CD4-positive, CD25-positive, alpha-beta regulatory T cell (primary cell): ENCODE measurements at regions not wholly inside any gene's neighbourhood (a gene's known extent, or its start where the extent isn't known, plus 50 kb on each side); places are given as distances from the start of the nearest gene placed in this dataset.
"Not testable (repeated sequence)": the region's sequence is repeated elsewhere in the genome, so short reads cannot be mapped to it uniquely, and the experiment has no call there.

ENCODE experiments used
- ATAC-seq, 2 donors: fragments of 150-1000 bp; cut with Tn5 transposase; one replicate each; pipeline ENCODE4 v1.10.0; 2021; ENCODE audit warnings: low read depth in 2 of 2, moderate number of reproducible peaks in 2 of 2, moderate library complexity in 1 of 2
- DNase-seq, 3 donors: peaks; one replicate each; pipeline versions ENCODE4 v3.0.0 to v3.0.0-alpha.2; 2012 to 2022; ENCODE audit warnings: mixed read lengths in 1 of 3
- H3K27ac ChIP-seq: one replicate; pipeline ENCODE4 v1.7.0; 2013; ENCODE audit warnings: mild to moderate bottlenecking, low read length; ENCODE audit not compliant: insufficient read depth, poor library complexity, severe bottlenecking
- H3K27me3 ChIP-seq: one replicate; pipeline ENCODE4 v1.7.0; 2013; ENCODE audit warnings: low read length; ENCODE audit not compliant: control insufficient read depth, insufficient read depth
- H3K36me3 ChIP-seq: one replicate; pipeline ENCODE4 v1.7.0; 2013; ENCODE audit warnings: mild to moderate bottlenecking, low read length, moderate library complexity; ENCODE audit not compliant: control insufficient read depth, insufficient read depth
- H3K4me1 ChIP-seq: 2 replicates; pipeline ENCODE4 v1.7.0; 2013; ENCODE audit warnings: mild to moderate bottlenecking, low read length; ENCODE audit not compliant: insufficient read depth, control insufficient read depth, poor library complexity, severe bottlenecking
- H3K4me3 ChIP-seq: one replicate; pipeline ENCODE4 v1.7.0; 2013; ENCODE audit warnings: low read depth, mild to moderate bottlenecking, low read length, moderate library complexity
- H3K9me3 ChIP-seq, 2 experiments: 1 replicate in 1 of 2; 2 replicates in 1 of 2; pipeline ENCODE4 v1.7.0; 2013; ENCODE audit warnings: low read length in 2 of 2, mild to moderate bottlenecking in 1 of 2, moderate library complexity in 1 of 2; ENCODE audit not compliant: control insufficient read depth in 2 of 2
- H3K27ac Mint-ChIP-seq, 3 donors: one replicate each; pipeline ENCODE4 v1.8.0; 2020 to 2022; ENCODE audit warnings: mild to moderate bottlenecking in 3 of 3, mixed read lengths in 3 of 3, moderate library complexity in 2 of 3
- H3K27me3 Mint-ChIP-seq: one replicate; pipeline ENCODE4 v1.8.0; 2022; ENCODE audit warnings: mild to moderate bottlenecking, mixed read lengths
- H3K36me3 Mint-ChIP-seq: one replicate; pipeline ENCODE4 v1.8.0; 2020; ENCODE audit warnings: mixed read lengths
- H3K4me1 Mint-ChIP-seq, 4 donors: one replicate each; pipeline ENCODE4 v1.8.0; 2020 to 2022; ENCODE audit warnings: mixed read lengths in 4 of 4, mild to moderate bottlenecking in 1 of 4
- H3K4me3 Mint-ChIP-seq, 4 donors: one replicate each; pipeline ENCODE4 v1.8.0; 2020 to 2022; ENCODE audit warnings: mild to moderate bottlenecking in 4 of 4, mixed read lengths in 4 of 4, moderate library complexity in 3 of 4
- H3K9me3 Mint-ChIP-seq, 7 donors: one replicate each; pipeline ENCODE4 v1.8.0; 2020 to 2022; ENCODE audit warnings: mixed read lengths in 7 of 7, mild to moderate bottlenecking in 3 of 7, moderate library complexity in 2 of 7

- Histone ChIP-seq H3K4me3 (no peak overlapping the region), H3K27ac (no peak overlapping the region), H3K36me3 (no peaks in the 10 kb centered on the region), H3K9me3 (no peaks in the 10 kb centered on the region), H3K4me1 (no peaks in the 10 kb centered on the region), H3K27me3 (no peaks in the 10 kb centered on the region)
- no peaks in the 10 kb centered on the region for H3K36me3 Mint-ChIP-seq
- no peak overlapping the region for H3K27ac Mint-ChIP-seq
- DNase-seq (no peak), ATAC-seq (no peak)
- H3K4me3 Mint-ChIP-seq: no peak overlapping the region
- H3K9me3 Mint-ChIP-seq: peaks cover 0 to 7% (median 0%) of the 10 kb centered on the region in 7 donors
- peaks cover 4% of the 10 kb centered on the region for H3K27me3 Mint-ChIP-seq
- no peaks in the 10 kb centered on the region for H3K4me1 Mint-ChIP-seq
Measured at GRCh38 chr6:80503660-80504059, 397.2 kb downstream of the BCKDHB start.

- Mint-ChIP-seq H3K36me3 (no peaks in the 10 kb centered on the region), H3K4me1 (no peaks in the 10 kb centered on the region), H3K27me3 (peaks cover 4% of the 10 kb centered on the region), H3K4me3 (no peak overlapping the region), H3K27ac (no peak overlapping the region), H3K9me3 (peaks cover 0 to 4% (median 0%) of the 10 kb centered on the region in 7 donors)
- ATAC-seq: no peak
- Histone ChIP-seq H3K4me3 (no peak overlapping the region), H3K27ac (no peak overlapping the region), H3K36me3 (no peaks in the 10 kb centered on the region), H3K9me3 (no peaks in the 10 kb centered on the region), H3K27me3 (no peaks in the 10 kb centered on the region), H3K4me1 (no peaks in the 10 kb centered on the region)
- no peak for DNase-seq
Measured at GRCh38 chr6:80502871-80503270, 396.4 kb downstream of the BCKDHB start.

GRCh38 chr6:80501636-80502035 lies 395.2 kb downstream of the BCKDHB start:
- no peak for ATAC-seq
- no peak overlapping the region for H3K4me3 Mint-ChIP-seq
- H3K36me3 Mint-ChIP-seq: no peaks in the 10 kb centered on the region
- H3K27ac Mint-ChIP-seq: no peak overlapping the region
- H3K4me1 ChIP-seq: no peaks in the 10 kb centered on the region
- H3K4me3 ChIP-seq: no peak overlapping the region
- no peaks in the 10 kb centered on the region for H3K4me1 Mint-ChIP-seq
- H3K27me3 Mint-ChIP-seq: peaks cover 4% of the 10 kb centered on the region
- H3K27ac ChIP-seq: no peak overlapping the region
- H3K36me3 ChIP-seq: no peaks in the 10 kb centered on the region
- no peaks in the 10 kb centered on the region for H3K27me3 ChIP-seq
- no peak for DNase-seq
- H3K9me3 Mint-ChIP-seq: peaks cover 0 to 6% (median 0%) of the 10 kb centered on the region in 7 donors
- H3K9me3 ChIP-seq: no peaks in the 10 kb centered on the region

GRCh38 chr6:80497696-80498486 lies 391.4 kb downstream of the BCKDHB start:
- H3K9me3 Mint-ChIP-seq, H3K4me3 Mint-ChIP-seq, H3K36me3 ChIP-seq, H3K27ac Mint-ChIP-seq, H3K9me3 ChIP-seq, H3K36me3 Mint-ChIP-seq, H3K4me3 ChIP-seq, H3K27me3 Mint-ChIP-seq, H3K4me1 Mint-ChIP-seq, ATAC-seq, DNase-seq, H3K27ac ChIP-seq, H3K4me1 ChIP-seq, H3K27me3 ChIP-seq: not testable (repeated sequence)

GRCh38 chr6:80489911-80490635 lies 383.6 kb downstream of the BCKDHB start:
- peaks cover 0 to 1% (median 0%) of the 10 kb centered on the region in 7 donors for H3K9me3 Mint-ChIP-seq
- H3K4me3 Mint-ChIP-seq: no peak overlapping the region
- H3K4me1 ChIP-seq: no peaks in the 10 kb centered on the region
- H3K9me3 ChIP-seq: no peaks in the 10 kb centered on the region
- DNase-seq (no peak), ATAC-seq (no peak)
- H3K27me3 ChIP-seq: no peaks in the 10 kb centered on the region
- H3K27me3 Mint-ChIP-seq: no peaks in the 10 kb centered on the region
- H3K27ac Mint-ChIP-seq: no peak overlapping the region
- no peaks in the 10 kb centered on the region for H3K36me3 ChIP-seq
- no peak overlapping the region for H3K27ac ChIP-seq
- H3K36me3 Mint-ChIP-seq: no peaks in the 10 kb centered on the region
- H3K4me1 Mint-ChIP-seq: no peaks in the 10 kb centered on the region
- H3K4me3 ChIP-seq: no peak overlapping the region

- H3K4me1 ChIP-seq: no peaks in the 10 kb centered on the region
- no peak overlapping the region for H3K4me3 ChIP-seq
- Mint-ChIP-seq H3K27ac (no peak overlapping the region), H3K4me3 (no peak overlapping the region), H3K27me3 (no peaks in the 10 kb centered on the region), H3K4me1 (no peaks in the 10 kb centered on the region), H3K36me3 (no peaks in the 10 kb centered on the region), H3K9me3 (peaks cover 0 to 3% (median 0%) of the 10 kb centered on the region in 7 donors)
- no peak for DNase-seq
- H3K9me3 ChIP-seq: no peaks in the 10 kb centered on the region
- no peak for ATAC-seq
- no peaks in the 10 kb centered on the region for H3K36me3 ChIP-seq
- H3K27me3 ChIP-seq: no peaks in the 10 kb centered on the region
- no peak overlapping the region for H3K27ac ChIP-seq
Measured at GRCh38 chr6:80488190-80488589, 381.7 kb downstream of the BCKDHB start.

GRCh38 chr6:80485494-80485893 lies 379.0 kb downstream of the BCKDHB start:
- H3K4me3 Mint-ChIP-seq, H3K9me3 ChIP-seq, H3K4me3 ChIP-seq, H3K27ac Mint-ChIP-seq, ATAC-seq, H3K4me1 ChIP-seq, DNase-seq, H3K36me3 Mint-ChIP-seq, H3K36me3 ChIP-seq, H3K27me3 ChIP-seq, H3K27ac ChIP-seq, H3K27me3 Mint-ChIP-seq, H3K4me1 Mint-ChIP-seq, H3K9me3 Mint-ChIP-seq: not testable (repeated sequence)

- no peak for ATAC-seq
- Mint-ChIP-seq H3K27ac (no peak overlapping the region), H3K4me1 (no peaks in the 10 kb centered on the region), H3K36me3 (no peaks in the 10 kb centered on the region), H3K9me3 (peaks cover 0 to 5% (median 0%) of the 10 kb centered on the region in 7 donors), H3K27me3 (no peaks in the 10 kb centered on the region), H3K4me3 (no peak overlapping the region)
- no peak overlapping the region for H3K4me3 ChIP-seq
- no peaks in the 10 kb centered on the region for H3K9me3 ChIP-seq
- H3K27me3 ChIP-seq: no peaks in the 10 kb centered on the region
- no peak overlapping the region for H3K27ac ChIP-seq
- H3K4me1 ChIP-seq: no peaks in the 10 kb centered on the region
- DNase-seq: no peak
- H3K36me3 ChIP-seq: no peaks in the 10 kb centered on the region
Measured at GRCh38 chr6:80482056-80482455, 375.6 kb downstream of the BCKDHB start.
